ENCODE measurements at regions not wholly inside any gene's neighbourhood (a gene's known extent, or its start where the extent isn't known, plus 50 kb on each side); places are given as distances from the start of the nearest gene placed in this dataset.

DNA sequence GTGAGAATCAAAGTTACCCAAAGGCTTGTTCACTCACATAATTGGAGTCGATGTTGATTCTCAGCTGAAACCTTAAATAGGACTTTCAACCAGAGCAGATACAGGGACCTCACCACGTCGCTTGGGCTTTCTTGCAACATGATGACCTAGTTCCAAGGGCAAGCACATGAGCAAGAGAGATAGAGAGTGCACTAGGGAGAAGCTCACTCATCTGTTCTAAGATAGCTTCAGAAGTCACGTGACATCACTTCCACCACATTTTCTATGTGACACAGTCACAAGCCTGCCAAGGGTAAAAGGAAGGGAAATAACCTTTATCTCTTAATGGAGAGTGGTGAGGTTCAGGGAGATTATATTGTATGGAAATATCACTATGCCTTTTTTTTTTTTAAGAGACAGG lies 470.1 kb upstream of the PLXNA2 start:
- no peak for DNase-seq
- CTCF ChIA-PET: interaction anchor here (0.6 kb wide), 1 partner anchor 241 kb away, joined by 8 read pairs; no protein-coding TSS in a partner anchor
- no peak overlapping the region for H3K4me3 Mint-ChIP-seq (ENCODE audit: unreplicated experiment)

DNA sequence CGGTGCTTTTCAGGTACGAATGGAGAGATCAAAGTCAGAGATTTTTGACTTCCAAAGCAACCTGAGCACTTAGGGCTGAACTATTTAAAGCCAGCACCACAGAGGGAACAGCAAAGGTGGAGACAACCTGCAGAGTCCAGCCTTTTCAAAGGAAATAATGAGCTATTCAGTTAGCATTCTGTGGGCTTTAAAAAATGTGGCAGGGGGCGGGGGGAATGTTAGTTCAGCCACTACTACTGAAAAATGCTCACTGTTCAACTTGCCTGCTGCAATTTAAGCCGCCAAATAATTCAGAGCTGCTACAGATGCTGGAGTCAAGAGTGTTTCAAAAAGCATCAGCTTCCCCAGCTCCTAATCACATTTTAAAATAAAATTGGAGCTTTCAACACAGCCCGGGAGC lies 473.3 kb upstream of the PLXNA2 start:
- CTCF ChIA-PET: interaction anchor here (0.7 kb wide), 1 partner anchor 347 kb away, joined by 3 read pairs; no protein-coding TSS in a partner anchor
- H3K9me3 ChIP-seq: peaks cover 10% of the 10 kb centered on the region; the same call in 1 of the 2 replicates
- no peak overlapping the region for H3K27ac Mint-ChIP-seq (ENCODE audit: unreplicated experiment)
- TF ChIP-seq, protein P1, sequence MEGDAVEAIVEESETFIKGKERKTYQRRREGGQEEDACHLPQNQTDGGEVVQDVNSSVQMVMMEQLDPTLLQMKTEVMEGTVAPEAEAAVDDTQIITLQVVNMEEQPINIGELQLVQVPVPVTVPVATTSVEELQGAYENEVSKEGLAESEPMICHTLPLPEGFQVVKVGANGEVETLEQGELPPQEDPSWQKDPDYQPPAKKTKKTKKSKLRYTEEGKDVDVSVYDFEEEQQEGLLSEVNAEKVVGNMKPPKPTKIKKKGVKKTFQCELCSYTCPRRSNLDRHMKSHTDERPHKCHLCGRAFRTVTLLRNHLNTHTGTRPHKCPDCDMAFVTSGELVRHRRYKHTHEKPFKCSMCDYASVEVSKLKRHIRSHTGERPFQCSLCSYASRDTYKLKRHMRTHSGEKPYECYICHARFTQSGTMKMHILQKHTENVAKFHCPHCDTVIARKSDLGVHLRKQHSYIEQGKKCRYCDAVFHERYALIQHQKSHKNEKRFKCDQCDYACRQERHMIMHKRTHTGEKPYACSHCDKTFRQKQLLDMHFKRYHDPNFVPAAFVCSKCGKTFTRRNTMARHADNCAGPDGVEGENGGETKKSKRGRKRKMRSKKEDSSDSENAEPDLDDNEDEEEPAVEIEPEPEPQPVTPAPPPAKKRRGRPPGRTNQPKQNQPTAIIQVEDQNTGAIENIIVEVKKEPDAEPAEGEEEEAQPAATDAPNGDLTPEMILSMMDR (IDR thresholded peaks at IDR 0.05; ENCODE audit: insufficient read depth in 1 of 2, low read depth in 1 of 2, low read length in 1 of 2, severe bottlenecking in 1 of 2, unreplicated experiment in 1 of 2): no peak
- BruUV-seq (replicated peaks): no TSS peak
- H3K4me1 Mint-ChIP-seq (ENCODE audit: low read depth, unreplicated experiment): no peaks in the 10 kb centered on the region
- H3K4me3 ChIP-seq (ENCODE audit: low read depth, low read length): no peak overlapping the region
- intact Hi-C loops (cut with micrococcal nuclease; ENCODE audit: unreplicated experiment): no loop called here
- H3K9me3 Mint-ChIP-seq (ENCODE audit: unreplicated experiment): peaks cover 15% of the 10 kb centered on the region
- no peaks in the 10 kb centered on the region for H3K36me3 ChIP-seq (ENCODE audit: control insufficient read depth, insufficient read depth, low read length)
- DNase-seq: no peak
- no peaks in the 10 kb centered on the region for H3K36me3 Mint-ChIP-seq (ENCODE audit: insufficient read depth, unreplicated experiment)
- peaks cover 10% of the 10 kb centered on the region for H3K27me3 Mint-ChIP-seq (ENCODE audit: insufficient read depth, unreplicated experiment)
- no peaks in the 10 kb centered on the region for H3K27me3 ChIP-seq (replicated peaks; ENCODE audit: control insufficient read depth, insufficient read depth, low read length)
- POLR2A ChIA-PET: no interaction called here
- no peaks in the 10 kb centered on the region for H3K4me1 ChIP-seq
- H3K4me3 Mint-ChIP-seq (ENCODE audit: unreplicated experiment): no peak overlapping the region

More for the DNA sequence above, 470.1 kb upstream of the PLXNA2 start:
- no peaks in the 10 kb centered on the region for H3K36me3 ChIP-seq (ENCODE audit: control insufficient read depth, insufficient read depth, low read length)
- Mint-ChIP-seq H3K27me3 (ENCODE audit: insufficient read depth, unreplicated experiment) (peaks cover 6% of the 10 kb centered on the region), H3K4me1 (ENCODE audit: low read depth, unreplicated experiment) (no peaks in the 10 kb centered on the region), H3K9me3 (ENCODE audit: unreplicated experiment) (no peaks in the 10 kb centered on the region), H3K36me3 (ENCODE audit: insufficient read depth, unreplicated experiment) (no peaks in the 10 kb centered on the region), H3K27ac (ENCODE audit: unreplicated experiment) (no peak overlapping the region)
- H3K9me3 ChIP-seq: no peaks in the 10 kb centered on the region
- TF ChIP-seq, protein P1 (IDR thresholded peaks at IDR 0.05; ENCODE audit: insufficient read depth in 1 of 2, low read depth in 1 of 2, low read length in 1 of 2, severe bottlenecking in 1 of 2, unreplicated experiment in 1 of 2): no peak
- BruUV-seq (replicated peaks): no TSS peak
- H3K4me3 ChIP-seq (ENCODE audit: low read depth, low read length): no peak overlapping the region
- intact Hi-C loops (cut with micrococcal nuclease; ENCODE audit: unreplicated experiment): no loop called here
- H3K27me3 ChIP-seq (replicated peaks; ENCODE audit: control insufficient read depth, insufficient read depth, low read length): no peaks in the 10 kb centered on the region
- H3K4me1 ChIP-seq: no peaks in the 10 kb centered on the region
- POLR2A ChIA-PET: interaction anchor here (0.7 kb wide), 1 partner anchor 812 kb away, joined by 7 read pairs; no protein-coding TSS in a partner anchor

DNA sequence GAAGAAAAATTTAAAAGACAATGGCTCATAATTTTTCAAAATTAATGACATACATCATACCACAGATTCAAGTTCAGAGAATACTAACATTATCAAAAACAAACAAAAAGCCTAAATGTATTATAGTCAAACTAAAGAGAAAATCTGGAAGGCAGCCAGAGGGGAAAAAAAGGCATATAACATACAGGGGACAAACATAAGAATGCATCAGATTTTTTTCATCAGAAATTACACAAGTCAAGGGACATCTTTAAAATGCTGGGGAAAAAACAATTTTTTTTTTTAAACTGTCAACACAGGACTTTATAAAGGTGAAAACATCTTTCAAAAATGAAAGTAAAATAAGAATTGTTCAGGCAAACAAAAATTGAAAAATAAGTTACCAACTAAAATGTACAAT lies 478.4 kb upstream of the PLXNA2 start:
- no peak overlapping the region for H3K4me3 Mint-ChIP-seq (ENCODE audit: unreplicated experiment)
- POLR2A ChIA-PET: no interaction called here

More for the DNA sequence above, 478.4 kb upstream of the PLXNA2 start:
- Mint-ChIP-seq H3K9me3 (ENCODE audit: unreplicated experiment) (peaks cover 15% of the 10 kb centered on the region), H3K27ac (ENCODE audit: unreplicated experiment) (no peak overlapping the region), H3K4me1 (ENCODE audit: low read depth, unreplicated experiment) (no peaks in the 10 kb centered on the region), H3K36me3 (ENCODE audit: insufficient read depth, unreplicated experiment) (no peaks in the 10 kb centered on the region), H3K27me3 (ENCODE audit: insufficient read depth, unreplicated experiment) (peaks cover 8% of the 10 kb centered on the region)
- Histone ChIP-seq H3K27me3 (replicated peaks; ENCODE audit: control insufficient read depth, insufficient read depth, low read length) (no peaks in the 10 kb centered on the region), H3K9me3 (peaks cover 13% of the 10 kb centered on the region; the same call in 1 of the 2 replicates), H3K4me3 (ENCODE audit: low read depth, low read length) (no peak overlapping the region), H3K36me3 (ENCODE audit: control insufficient read depth, insufficient read depth, low read length) (no peaks in the 10 kb centered on the region), H3K4me1 (no peaks in the 10 kb centered on the region)
- no peak for DNase-seq
- intact Hi-C loops (cut with micrococcal nuclease; ENCODE audit: unreplicated experiment): no loop called here
- TF ChIP-seq, protein P1 (IDR thresholded peaks at IDR 0.05; ENCODE audit: insufficient read depth in 1 of 2, low read depth in 1 of 2, low read length in 1 of 2, severe bottlenecking in 1 of 2, unreplicated experiment in 1 of 2): no peak
- BruUV-seq (replicated peaks): no TSS peak
- CTCF ChIA-PET: no interaction called here

All from Caco-2 (cell line).